ENCODE measurements at regions not wholly inside any gene's neighbourhood (a gene's known extent, or its start where the extent isn't known, plus 50 kb on each side); places are given as distances from the start of the nearest gene placed in this dataset.

DNA sequence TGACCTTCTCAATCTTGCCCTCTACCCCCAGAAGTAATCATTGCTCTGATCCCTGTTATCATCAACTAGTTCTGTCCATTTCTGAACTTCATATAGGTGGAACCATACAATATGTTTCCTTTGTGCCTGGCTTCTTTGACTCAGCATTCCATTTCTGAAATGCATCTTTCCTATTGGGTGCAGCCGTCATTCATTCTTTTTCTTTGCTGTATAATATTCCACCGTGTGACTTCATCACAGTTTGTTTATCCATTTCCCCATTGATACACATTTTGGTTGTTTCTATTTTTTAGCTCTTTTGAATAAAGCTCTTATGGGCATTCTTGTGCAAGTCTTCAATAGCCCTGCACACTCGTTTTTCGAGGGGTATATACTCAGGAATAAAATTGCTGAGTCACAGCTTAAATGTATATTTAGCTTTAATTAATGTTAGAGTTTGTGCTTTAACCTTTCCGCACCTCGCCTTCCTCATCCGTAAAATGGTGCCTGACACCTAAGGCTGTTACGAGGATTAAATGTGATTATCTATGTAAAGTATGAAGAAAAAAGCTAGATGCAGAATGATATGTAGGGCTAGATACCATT, 491.6 kb downstream of the MIAT start:
- no peak for DNase-seq (ENCODE audit: low read depth)

DNA sequence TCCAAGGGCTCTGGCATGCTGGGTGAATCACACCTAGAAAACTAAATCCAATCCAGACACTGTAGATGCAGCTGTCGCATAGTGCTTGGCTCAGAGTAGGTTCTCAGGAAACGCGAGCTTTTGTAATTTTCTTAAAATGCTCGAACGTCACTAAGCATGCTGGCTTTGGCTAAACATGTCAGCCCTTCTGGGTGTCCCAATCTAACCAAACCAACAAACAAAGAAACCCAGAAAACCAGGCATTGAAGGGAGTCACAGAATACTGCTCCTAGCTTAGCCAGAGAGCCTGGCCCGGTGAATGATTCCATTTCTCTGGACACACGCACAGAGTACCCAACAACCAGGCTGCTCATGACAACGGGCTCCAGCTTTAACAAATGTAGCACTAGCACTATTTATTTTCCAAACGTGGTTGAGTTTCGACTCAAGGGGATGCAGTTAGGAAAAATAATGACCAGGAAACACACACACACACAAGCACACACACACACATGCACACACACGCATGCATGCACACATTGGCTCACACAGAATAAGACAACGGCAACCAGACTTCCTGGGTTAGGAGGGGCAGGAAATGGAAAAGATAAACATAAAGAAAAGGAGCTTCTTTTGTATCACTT, 492.6 kb downstream of the MIAT start:
- no peak for DNase-seq (ENCODE audit: low read depth)

DNA sequence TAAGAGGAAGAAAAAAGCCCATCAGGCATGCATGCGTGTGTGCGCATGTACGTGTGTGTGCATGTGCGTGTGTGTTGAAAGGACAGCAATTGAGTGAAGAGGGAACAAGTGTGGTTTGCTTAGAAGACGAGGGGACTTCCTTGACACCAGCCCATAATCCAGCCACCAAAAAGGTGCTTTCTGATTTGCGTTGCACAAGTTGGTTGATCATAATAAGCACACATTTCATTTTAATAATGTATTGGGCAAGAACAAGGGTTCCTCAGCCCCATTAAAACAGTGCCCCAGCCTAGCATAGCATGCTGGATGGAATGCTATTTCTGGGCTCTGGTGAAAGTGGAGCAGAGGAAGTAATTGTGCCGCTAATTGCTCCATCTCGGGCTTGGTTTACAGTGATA, 493.2 kb downstream of the MIAT start:
- DNase-seq (ENCODE audit: low read depth): no peak

DNA sequence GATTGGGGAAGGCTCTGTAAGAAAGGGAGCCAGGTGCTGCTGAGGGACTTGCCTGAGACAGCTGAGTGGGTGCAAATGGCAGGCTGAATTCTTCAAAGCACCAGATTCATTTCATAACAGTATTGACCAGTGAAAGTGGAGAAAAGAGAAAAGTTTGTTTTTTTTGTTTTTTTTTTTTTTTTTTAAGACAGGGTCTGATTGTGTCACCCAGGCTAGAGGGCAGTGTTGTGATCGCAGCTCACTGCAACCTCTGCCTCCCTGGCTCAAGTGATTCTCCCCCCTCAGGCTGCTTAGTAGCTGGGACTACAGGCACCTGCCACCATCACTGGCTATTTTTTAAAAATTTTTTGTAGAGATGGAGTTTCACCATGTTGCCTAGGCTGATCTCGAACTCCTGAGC, 494.0 kb downstream of the MIAT start:
- no peak for DNase-seq (ENCODE audit: low read depth)

DNA sequence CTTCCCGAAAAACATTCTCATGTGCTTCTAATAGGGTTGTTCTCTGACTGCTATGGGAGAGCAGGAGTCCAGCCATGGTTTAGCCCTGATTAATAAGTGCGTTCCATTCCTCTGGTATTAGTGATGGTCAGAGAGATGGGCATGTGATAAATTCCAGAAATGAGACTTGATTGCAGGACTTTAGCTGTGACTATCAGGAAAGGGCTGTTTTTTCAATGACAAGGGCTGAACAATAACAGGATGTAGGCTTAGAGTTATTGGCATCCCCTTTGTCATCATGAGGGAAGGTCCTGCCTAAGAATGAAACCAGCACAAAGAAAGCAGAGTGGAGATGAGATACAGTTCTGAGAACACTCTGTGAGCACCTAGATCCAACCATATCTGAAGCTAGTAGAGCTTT, 494.6 kb downstream of the MIAT start:
- DNase-seq (ENCODE audit: low read depth): no peak

DNA sequence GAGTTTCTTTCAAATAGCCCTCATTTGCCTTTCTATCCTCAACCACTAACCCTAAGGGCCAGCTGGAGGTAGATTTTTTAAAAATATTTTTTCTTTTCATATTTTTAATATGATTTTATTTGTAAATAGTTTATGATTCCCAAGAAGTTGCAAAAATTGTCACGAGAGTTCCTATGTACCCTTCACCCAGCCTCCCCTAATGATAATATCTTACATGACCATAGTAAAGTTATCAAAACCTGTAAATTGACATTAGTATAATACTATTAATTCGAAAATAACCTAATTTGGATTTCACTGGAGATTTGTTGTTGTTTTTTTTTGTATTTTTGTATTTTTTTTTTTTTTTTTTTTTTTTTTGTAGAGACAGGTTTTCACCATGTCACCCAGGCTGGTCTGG, 495.5 kb downstream of the MIAT start:
- no peak for DNase-seq (ENCODE audit: low read depth)

DNA sequence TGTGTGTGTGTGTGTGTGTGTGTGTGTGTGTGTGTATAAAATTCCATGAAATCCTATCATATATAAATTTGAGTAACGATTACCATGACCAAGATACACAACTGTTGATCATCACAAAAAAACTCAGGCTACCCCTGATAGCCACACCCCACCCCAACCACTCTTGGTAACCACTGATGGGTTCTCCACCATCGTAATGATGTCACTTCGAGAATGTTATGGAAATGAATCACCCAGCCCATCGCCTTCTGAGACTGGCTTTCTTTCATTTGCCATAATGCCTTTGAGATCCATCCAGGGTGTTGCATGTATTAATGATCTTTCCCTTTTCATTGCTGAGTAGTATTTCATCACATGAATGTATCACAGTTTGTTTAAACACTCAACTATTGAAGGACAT, 496.0 kb downstream of the MIAT start:
- DNase-seq (ENCODE audit: low read depth): no peak

DNA sequence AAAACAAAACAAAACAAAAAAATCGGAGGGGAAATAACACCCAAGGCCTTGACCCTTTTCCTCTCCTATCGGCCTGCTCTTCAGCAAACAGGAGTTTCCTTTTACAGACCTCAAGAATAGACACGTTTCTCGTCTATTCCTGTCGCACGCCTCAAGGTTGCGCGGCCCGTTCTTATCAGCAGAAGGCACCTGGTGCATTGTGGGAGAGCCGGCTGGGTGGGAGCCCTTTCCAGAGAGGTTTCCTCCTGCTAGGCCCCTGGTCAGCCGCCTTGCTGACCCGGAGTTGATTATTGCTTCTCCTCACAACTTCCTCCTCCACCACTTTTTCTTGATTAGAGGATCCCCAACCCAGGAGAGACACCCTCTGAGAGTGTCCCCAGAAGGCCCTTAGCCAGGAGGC, 497.3 kb downstream of the MIAT start:
- no peak for DNase-seq (ENCODE audit: low read depth)

DNA sequence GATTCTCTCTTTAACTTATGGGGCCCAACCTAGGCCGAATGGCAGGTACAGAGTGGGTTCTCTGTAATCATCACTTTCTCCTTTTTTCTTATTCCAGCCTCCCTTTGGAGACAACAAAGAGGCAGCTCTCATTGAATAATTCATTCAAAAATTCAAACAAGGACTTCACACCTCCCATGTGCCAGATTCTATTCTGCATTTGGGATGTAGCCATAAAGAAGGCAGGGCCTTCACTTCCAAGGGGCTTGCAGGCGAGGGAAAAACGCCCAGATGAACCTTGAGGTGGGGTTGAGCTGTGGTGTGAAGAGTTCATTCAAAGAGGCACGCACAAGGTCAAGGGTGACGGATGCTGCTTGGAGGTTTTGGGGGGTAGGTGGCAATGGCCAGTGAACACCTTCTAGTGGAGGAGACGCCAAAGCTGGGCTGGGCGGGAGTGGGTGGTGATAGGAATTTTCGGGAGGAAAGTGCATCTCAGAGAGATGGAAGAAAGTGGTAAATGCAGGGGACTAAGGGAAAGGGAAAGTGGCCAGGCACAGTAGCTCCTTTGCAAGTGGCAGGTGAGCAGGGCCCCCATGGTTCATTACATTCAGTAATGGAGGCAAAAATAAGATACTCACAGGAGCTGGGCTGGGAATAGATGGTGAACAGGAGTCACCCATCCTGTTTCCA, 499.6 kb downstream of the MIAT start:
- no peak for DNase-seq (ENCODE audit: low read depth)

DNA sequence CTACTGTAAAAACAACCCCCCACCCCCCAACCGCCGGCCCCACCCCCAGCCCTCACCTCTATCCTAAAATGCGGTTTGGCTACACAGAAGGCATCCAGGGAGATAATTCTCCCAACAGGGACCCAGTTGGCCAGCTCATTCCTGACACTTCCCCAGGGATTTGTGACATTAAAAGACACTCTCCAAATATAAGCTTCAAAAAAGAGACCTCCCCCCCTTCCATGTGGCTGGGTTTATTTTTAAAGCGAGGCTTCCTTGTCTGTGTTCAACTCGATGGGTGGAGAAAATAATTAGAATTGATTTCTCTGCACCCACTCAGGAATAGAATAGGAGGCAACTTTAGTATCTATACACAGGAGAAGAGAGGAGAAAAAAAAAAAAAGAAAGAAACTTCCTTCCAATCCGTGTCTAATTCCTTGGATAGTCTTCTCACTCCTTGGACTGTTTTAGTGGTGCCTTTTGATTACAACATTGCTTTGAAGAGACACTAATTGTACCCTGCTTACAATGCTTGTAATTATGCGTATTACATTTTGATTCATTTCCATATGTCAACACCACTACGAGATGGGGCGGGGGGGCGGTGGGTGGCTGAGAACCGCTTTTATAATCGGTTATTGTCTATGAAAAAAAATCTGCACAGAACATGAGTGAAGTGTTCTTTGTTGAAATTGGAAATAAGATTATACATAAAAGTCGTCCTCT, 500.4 kb downstream of the MIAT start:
- no peak for DNase-seq (ENCODE audit: low read depth)

DNA sequence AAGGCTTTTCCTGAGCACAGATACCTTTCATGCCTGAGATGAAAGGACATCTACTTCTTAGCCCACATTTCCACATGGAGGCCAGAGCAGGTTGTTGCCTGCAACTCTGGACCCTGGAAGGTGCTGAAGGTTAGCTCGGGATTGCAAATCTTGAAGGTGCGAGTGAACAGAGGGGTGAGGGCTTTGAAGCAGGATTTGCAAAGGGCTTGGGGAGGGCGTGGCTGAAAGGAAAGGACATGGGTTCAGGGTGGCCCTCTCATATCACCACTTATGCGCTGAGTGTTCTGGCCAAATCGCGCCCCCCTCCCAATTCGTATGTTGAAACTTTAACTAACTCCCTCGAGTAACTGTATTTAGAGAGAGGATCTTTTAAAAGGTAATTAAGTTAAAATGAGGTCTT, 501.6 kb downstream of the MIAT start:
- no peak for DNase-seq (ENCODE audit: low read depth)

DNA sequence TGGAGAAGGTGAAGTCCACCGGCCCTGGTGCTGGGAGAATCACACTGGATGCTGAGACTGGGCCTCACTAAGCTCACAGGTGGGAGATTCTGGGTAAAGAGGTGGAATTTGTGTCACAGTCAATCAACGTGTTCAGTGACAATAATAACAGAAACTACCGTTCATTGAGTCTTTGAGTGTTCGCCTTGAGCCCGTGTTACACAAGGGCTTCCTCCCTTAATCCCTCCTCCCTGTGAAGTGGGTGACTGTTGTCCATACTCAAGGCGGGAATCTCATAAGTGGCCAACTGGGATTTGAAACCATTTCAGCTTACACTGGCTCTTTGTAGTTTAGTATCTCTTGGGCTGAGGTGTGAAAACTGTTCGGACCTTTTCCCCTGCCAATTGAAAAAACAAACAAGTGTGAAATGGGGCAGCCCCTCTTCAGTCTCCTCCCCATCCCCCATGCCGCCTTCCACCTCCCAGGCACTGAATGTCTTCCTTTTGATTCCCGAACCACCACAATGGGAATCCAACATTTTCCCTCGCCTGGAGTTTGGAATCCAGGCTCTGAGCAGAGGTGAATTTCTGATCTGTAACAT, 502.4 kb downstream of the MIAT start:
- DNase-seq (ENCODE audit: low read depth): no peak

DNA sequence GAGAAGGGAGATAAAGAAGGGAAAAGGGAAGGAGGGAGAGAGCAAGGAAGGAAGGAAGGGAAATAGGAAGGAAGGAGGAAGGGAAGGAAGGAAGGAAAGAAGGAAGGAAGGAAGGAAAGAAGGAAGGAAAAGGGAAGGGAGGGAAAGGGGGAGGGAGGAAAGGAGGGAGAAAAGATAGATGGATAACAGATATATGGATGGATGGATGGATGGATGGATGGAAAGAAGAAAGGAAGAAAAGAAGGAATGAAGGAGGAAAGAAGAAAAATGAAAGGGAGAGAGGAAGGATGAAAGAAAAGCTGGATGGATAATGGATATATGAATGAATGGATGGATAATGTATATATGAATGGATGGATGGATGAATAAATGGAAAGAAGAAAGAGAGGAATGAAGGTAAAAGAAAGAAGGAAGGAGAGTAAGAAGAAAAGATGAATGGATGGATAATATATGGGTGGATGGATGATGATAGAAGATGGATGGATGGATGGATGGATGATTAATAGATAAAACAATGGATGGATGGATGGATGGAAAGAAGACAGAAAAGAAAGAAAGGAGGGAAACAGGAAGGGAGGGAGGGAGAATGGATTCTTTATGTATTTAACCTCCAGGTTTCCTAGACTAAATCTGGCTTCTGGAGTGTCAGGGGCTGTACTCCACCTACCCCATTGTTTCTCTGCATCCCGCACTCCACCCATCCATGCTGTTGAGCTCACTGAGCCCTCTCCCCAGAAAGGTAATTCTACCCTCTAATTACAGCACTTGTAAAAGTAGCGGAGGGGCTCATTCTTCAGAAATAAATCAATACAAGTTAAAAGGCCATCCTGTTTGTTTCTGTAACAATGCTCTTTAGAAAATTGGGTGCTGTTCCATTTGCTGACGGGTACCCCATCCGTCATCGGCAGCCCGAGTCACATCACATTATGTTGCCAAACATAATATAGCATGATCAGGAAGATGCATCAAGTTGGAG, 506.1 kb downstream of the MIAT start:
- DNase-seq (ENCODE audit: low read depth): no peak

DNA sequence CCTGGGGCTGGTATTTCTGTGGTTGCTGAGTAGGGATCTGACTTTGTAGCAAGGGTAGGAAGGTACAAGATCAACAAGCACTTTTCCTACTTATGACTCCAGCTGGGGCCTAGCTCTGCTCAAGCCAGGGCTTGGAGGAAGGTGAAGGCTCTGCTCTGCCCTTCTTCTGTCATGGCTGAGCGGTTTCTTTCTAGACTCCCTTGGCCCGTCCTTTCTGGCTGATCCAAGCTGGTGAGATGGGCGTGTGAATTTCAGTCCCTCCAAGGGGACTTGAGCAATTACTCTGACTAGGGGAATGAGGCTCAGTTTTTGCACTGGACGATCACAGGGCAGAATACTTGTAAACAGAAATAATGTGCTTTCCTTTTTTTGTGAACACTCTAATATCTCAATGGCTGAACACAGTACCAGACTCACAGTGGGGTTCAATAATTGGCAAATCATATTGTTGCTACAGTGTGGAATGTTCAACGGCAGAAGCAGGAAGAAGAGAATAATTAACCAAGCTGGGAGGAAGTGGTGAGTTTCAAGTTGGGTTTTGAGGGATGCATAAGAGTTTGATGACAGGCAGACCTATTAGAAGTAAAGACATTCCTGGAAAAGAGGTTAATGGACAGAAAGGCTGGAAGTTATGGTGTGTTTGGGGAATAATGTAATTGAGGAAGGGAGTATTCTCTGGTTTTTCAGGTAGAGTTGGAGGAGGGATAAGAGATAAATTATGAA, 507.6 kb downstream of the MIAT start:
- no peak for DNase-seq (ENCODE audit: low read depth)

DNA sequence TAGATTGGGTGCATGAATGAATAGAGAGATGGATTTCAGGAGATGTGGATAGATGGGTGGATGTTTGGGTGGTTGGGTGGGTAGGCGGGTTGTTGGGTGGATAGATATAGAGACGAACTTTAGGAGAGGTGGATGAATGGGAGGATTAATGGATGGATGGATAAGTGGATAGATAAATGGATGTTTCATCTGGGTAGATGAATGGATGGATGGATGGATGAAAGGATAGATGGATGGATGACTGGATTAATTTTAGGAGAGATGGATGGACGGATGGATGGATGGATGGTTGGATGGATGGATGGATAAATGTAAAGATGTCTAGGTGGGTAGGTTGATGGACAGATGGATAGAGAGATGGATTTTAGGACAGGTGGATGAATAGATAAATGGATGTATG, 511.3 kb downstream of the MIAT start:
- DNase-seq (ENCODE audit: low read depth): no peak

DNA sequence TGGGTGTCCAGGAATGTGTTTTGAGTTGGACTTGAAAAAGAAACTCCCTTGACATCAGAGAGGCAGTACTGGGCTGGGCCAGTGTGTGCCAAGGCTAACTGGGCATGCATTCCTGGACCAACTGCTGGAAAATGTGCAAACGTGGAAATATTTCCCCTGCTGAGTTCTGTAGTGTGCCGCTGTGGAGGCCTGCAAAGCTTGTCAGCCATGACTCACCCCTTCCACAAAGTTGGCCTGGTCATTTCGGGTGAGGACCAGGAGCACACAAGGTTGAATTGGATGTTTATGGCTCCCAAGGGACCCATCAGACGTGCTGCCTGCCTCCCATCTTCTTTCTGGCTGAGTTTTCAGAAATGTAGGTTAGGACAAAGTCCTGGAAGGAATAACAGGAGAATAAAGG, 513.1 kb downstream of the MIAT start:
- DNase-seq (ENCODE audit: low read depth): no peak

DNA sequence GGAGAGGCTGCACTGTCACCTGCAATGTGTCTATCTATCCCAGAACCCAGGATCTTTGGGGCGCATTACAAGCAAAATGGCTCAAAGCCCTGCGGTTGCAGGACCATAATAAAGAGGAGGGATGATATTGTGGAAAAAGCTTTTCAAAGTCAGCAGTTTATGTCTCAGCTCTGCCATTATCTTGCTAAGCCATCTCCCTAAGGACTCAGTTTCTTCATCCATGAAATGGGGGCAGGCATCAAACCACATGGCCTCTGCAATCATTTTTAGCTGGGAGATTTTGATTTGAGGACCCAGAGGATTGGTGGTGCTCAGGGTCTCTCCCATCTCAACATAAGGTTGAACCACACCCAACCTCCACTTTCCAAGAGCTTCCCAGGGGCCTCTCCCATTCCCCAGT, 513.8 kb downstream of the MIAT start:
- no peak for DNase-seq (ENCODE audit: low read depth)

DNA sequence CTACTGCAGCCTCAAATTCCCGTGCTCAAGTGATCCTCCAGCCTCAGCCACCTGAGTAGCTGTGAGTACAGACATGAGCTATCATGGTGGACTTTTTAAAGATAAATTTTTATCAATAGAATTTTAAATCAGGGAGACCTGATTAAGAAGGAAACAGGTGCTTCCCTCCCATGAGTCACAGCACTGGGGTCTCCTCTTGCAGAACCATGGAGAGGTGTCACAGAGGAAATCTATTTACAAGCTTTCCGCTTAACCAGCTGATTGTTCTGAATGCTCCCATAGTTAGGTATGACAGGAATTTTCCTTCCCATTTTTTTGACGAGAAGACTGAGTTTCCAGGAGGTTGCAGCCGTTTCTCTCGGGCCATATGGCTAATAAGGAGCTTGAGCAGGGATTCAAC, 516.1 kb downstream of the MIAT start:
- no peak for DNase-seq (ENCODE audit: low read depth)

DNA sequence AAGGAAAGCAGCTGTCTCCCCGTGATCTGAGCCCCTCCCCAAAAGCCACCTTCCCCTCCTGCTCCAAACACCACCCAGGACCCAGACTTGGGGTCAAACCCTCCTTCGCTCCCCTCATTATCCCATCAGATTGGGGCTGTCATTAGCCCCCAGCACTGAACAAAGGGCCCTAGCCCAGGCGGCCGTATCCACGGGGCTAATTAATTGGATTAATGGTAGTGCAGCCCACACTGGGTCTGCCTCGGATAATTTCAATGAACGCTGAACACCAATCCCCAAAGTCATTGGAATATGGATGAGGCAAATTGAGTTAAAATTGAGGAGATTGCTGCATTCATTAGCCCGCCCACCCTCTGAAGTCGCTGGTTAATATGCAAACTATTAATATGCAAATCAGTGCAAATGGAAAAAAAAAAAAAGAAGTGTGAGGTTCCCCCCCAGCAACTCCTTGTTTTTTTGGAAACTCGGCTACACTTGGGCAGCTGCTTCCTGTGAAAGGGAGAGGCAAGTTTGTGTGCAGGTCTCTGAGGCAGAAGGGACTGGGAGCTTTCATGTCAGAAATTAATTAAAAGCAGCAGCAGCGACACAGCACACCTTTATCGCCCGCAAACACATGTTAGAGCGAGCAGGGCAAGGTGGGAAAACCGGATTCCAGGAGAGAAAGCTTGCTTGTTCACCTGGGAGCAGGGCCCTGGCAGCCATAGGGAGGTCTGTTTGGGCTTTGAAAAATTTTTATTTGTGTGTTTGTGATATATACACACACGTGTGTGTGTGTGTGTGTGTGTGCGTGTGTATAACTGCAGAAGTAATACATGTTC, 517.8 kb downstream of the MIAT start:
- DNase-seq (ENCODE audit: low read depth): no peak

DNA sequence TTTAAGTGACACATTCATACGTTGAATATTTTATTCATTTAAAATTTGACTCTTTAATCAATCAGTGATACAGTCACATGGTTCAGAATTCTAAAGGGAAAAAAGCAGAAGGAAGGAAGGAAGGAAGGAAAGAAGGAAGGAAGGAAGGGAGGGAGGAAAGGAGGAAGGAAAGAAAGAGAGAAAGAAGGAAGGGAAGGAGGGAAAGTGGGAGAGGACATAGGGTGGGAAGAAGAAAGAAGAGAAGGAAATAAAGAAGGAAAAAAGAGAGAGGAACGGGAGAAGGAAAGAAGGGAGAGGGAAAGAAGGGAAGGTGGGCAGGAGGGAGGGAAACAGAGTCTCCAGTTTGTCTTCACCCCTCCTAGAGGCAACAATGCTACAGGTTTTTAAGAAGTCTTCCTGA, 518.6 kb downstream of the MIAT start:
- DNase-seq (ENCODE audit: low read depth): no peak

All from activated T-cell treated with anti-CD3 and anti-CD28 coated beads for 24 hours (primary cell).